ENCODE measurements at regions not wholly inside any gene's neighbourhood (a gene's known extent, or its start where the extent isn't known, plus 50 kb on each side); places are given as distances from the start of the nearest gene placed in this dataset.
"Not testable (repeated sequence)": the region's sequence is repeated elsewhere in the genome, so short reads cannot be mapped to it uniquely, and the experiment has no call there.

DNA sequence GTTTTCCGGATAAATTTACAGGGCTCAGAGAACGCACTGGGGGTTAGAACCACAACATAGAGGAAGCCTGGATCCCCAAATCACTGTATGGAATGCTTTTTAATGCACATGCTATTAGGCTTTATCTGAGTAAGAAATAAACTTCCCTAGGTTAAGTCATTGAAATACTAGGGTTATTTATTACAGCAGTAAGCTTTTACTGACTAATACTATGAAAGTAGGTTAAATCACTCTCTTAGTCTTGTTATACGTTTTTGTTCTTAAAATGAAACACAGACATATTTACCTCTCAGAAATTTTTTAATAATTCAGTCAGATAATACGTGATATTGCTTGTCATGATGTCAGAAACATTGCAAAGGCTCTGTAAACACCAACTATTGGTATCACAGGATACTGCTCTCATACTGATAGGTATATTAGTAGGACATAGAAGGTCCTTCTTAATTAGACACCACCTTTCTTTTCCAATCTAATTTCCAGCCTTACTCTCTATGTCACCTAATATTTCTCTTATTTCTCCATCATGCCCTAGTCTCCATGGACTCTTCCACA lies 162.7 kb upstream of the NYAP2 start:
- no peak for DNase-seq

DNA sequence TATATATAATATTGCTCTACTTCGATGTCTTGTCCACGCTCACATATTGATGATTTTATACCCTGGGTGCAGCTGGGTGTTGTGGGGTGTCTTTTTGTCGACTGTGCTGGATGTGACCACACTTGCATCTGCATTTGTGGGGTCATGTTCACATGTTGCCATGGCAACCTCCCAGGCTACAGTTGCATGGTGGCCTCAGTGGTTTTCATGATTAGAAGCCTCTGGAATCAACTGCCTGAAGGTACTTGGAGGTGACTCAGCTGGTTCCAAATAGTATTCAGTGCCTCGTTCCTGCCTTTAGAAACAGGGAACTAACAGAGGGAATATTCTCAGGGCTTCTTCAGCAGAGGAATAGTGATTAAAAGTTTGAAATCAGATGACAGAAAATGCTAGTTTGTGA lies 166.3 kb upstream of the NYAP2 start:
- peak; percentile 6 for DNase-seq

DNA sequence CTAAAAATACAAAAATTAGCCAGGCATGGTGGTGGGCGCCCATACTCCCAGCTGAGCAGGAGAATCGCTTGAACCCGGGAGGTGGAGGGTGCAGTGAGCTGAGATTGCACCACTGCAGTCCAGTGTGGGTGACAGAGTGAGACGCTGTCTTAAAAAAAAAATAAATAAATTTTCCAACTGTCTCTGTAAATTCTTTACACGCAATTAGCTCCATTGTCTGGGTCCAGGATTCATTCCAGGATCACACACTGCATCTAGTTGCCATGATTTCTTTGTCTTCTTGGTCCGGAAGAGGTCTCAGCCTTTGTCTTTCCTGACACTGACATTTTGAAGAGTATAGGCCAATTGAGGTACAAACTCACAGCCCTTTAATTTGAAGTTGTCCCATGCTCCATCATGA lies 167.6 kb upstream of the NYAP2 start:
- DNase-seq, result no peak

DNA sequence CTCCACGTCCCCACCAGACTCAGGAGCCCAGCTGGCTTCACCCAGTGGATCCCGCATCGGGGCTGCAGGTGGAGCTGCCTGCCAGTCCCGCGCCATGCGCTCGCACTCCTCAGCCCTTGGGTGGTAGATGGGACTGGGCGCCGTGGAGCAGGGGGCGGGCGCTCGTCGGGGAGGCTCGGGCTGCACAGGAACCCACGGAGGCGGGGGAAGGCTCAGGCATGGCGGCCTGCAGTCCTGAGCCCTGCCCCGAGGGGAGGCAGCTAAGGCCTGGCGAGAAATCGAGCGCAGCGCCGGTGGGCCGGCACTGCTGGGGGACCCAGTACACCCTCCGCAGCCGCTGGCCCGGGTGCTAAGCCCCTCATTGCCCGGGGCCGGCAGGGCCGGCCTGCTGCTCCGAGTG lies 170.2 kb upstream of the NYAP2 start:
- DNase-seq, result not testable (repeated sequence)

DNA sequence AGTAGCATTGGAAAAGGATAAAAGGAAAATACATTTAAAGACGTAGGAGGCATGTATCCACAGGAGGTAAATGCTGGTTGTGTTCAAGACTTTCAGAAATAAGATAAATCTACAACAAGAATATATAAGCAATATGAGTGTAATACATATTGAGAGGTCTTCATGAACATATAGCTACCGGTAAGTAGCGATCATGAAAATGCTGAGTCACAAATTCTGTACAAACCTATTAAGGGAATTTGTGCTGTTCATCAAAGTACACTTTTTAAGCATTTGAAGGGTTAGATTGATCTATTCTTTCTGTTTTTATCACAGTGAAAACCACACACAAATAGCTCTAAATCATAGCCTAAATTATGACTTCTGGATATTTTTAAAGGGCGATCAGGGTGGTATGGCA lies 173.1 kb upstream of the NYAP2 start:
- no peak for DNase-seq

DNA sequence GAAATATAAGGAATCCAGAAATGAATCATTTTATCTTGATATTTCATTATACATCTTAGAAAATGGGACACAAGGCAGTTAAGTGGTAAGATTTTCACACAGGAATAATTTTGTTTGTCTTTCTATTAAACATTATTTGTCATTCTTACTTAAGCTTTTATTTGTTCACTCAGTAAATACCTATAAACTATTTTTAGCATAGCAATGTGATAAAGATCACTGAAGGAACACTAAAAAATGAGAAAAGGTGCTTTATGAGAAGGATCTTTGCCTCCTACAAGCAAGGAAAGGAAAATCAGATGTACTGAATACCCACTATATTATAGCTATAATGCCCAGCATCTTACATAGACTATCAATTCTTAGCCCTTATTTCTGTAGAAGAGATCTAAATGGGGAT lies 176.2 kb upstream of the NYAP2 start:
- no peak for DNase-seq

DNA sequence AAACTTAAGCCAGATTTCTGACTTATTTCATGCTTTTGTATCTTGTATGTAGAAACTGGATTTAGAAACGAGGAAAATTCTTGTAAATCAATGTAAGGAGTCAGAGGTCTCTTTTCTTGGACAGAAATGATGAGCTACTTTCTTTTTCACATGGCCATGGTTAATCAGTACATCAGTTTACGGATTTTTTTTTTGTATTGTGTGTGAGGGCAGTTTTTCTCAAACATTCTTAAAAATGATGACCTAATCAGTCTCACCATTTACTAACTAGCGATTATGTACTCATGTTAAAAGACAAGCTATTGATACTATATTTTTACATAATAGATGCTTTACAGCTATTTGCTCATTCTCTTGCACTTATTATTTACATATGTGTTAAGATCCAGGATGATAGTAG lies 165.2 kb upstream of the DOCK10 start:
- DNase-seq, result no peak

DNA sequence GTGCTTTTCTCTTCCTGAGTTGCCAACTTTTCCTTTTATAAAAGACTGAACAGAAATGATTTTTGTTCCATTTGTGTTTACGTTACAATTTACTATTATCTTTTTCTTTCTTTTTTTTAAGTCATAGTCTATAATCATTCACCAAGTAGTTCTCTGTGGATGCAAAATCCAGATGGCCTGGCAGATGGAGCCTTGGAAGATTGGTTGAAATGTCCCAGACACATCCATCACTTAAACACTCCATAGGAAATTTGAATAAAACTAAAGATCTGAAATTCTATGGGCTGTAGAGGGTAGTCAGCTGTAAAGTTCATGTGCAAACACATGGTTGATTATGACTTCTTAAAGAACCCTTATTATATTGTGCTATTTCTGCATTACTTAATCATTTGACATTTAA lies 164.8 kb upstream of the DOCK10 start:
- DNase-seq, result no peak

DNA sequence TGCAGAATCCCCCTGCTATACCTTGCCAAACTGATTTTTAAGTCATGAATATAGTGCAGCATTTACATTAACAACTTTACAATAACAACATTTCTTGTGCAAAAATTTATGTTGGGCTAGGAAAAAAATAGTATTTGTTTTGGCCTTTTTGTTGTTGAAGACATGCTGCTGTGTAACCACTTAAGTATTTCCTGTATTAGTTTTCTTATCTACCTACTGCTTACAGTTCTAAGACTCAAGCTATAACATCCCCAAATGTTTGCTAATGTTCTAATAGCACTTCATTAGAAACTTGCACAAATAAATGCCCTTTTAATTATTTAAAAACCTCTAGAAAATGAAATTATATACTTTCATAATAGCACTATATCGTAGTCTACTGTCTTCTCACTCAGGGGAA lies 154.3 kb upstream of the DOCK10 start:
- no peak for DNase-seq

DNA sequence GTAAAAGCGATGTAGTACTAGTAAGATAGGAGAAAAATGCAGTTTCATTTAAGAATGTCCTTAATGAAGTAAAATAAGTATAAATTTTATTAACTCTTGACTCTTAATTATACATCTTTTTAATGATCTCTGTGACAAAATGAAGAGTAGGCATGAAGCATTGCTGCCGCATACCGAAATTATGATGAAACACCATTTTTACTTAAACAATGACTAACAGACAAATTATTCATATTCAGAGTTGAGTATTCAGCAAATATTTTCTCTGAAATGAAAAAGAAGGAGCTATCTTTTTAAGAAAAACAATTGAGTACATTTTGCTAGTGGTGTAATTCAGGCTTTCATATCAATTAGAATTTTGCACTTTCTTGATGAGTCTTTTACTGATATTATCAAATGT lies 150.6 kb upstream of the DOCK10 start:
- DNase-seq, result peak; percentile 2

DNA sequence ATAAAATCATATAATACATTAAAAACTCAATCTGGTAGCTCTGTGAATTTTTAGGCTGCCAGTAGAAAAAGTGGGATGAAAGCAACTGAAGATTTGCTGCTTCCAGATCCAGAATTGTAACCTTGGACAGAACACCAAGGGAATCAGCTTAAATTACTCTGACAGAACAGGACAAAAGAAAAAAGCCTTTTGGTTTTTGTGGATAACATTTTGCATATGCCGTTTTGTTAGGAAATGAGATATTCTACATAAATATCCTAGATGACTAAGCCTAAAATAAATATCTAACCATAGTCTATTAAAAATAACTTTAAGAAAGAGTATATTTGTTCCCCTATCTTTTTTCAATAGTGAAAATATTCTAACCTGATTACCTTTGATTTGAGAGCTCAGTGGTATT lies 148.7 kb upstream of the DOCK10 start:
- no peak for DNase-seq

DNA sequence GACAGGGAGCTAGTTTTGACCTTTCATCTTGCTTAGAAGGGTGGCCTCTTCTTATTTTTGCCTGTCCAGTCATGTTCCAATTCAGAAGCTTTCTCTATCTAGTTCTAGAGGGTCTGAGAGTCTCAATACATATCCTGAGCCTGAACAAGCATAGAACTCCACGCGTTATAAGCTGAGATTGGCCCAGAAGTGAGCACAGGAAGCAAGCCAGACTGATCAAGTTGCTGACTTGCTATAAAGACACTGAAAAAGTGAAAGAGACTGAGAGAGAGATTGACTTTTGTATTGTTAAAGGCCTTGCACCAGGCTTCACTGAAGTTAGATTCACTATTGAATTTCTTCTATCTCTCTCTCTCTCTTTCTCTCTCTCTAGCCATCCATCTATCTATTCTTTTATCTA lies 142.7 kb upstream of the DOCK10 start:
- DNase-seq, result no peak

DNA sequence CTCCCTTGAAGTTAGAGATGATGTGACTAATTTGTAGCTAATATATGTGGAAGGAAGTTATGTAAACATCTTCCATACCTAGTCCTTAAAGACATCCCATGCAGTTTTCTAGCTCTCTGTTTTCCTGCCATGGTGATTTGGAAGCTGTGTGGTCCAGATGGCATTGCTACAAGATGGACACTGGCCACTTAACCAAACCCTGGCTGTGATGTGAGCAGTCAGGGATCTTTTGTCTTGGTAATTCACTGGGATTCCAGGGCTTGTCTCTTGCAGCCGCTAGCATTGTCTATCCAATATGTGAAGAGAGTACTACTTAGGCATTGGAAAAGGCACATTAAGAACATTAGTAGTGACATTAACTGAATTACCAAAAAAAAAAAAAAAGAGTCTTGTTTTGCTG lies 139.9 kb upstream of the DOCK10 start:
- DNase-seq, result no peak

DNA sequence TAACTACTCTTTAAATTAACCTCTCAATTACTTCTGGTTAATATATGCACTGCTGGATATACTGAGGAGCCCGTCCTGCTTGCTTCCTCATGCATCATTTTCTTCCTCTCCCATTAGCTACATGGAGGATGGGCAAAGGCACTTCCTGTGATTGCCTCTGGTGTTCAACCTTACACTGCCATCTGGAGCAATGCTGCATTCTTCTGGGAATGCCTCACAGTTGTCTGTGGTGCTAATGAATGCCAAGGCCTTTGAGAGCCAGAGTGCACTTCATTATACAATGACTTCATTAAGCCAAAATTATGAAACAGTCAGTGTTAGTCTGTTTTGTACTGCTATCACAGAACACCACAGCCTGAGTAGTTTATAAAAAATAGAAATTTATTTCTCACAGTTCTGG lies 134.8 kb upstream of the DOCK10 start:
- DNase-seq, result no peak

DNA sequence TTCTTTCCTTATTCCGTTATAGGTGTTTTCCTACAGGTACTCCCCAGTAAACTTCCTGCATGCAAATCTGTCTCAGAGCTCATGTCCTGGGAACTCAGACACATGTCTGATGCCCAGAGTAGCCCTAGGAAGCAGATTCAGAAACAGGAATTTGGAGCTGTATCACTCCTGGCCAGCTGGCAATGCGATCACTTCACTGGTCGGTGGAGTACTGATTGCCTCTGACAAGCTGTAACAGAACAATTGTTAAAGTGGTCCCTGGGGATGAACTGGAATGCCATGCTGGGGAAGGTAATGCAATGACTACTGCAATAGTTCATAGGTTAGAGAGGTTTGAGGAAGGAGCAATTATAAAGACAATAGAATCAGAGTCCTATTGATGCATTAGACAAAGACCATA lies 131.6 kb upstream of the DOCK10 start:
- DNase-seq, result no peak

DNA sequence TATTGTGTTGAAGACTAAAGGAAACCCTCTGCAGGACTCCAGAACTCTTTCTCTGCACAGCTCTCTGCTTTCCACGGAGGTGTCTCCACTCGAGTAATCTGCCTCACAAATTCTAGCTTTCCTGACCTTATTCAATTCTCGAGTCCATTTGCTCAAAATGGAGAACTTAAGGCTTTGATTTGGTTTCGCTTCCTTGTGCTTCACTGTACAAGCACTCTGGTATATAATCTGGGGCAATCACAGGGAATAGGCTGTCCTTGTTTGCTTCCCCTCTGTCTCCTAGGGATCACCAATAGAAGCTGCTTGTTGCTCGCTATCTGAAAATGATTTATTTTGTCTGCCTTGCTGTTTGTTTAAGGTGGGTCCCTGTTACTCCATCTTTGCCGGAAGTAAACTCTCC lies 129.1 kb upstream of the DOCK10 start:
- DNase-seq, result no peak

DNA sequence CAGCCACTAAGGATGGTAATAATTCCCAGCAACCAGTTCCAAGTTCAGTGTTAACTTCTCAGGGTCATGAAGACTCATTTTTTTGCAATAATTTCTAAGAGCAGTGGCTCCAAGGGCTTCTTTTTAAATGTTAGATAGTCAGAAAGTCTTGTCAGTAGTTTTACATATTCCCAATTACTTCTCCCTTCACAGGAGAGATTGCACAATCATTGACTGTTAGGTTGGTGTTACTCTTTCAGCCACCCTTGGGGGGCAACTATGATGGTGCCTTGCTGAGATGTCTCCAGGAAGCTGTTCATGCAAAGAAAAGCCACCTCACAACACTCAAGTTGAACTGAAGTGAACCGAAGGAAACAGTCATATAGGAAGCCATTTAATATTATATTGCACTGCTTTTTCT lies 127.9 kb upstream of the DOCK10 start:
- no peak for DNase-seq

DNA sequence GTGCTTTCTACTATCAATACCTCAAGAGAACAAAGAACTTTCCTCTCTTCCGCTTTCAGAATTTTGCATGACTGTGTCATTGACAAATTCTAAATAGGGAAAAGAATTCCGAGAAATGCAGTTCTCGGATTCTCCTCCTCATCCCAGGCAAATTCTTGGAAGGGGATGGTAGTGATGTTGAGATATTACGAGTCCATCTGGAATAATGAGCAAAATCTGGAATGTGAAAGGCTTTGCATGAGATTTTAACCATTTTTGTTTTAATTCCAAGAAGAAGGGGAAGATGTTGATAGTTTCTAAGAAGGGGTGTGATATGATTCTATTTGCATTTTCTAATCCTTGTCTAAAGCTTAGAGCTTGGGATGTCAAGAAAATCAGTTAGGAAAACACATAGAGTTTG lies 127.1 kb upstream of the DOCK10 start:
- DNase-seq, result no peak

DNA sequence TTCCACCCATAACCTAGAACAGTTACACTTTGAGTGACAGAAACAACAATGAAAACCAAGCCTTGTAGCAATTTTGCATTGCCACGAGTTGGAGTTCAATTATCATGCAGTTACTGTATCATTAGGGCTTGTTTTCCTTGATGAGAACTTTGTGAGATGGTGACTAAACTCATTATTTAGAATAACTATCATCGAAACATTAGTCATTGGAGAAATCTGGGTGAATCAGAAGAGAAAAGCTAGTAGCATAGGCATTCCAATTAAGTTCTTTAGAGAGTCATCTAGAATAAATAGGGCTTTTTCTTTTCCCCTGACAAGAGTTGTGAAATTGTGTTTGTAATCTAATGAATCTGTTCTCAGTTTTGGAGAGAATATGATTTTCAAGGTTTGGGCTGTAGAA lies 122.8 kb upstream of the DOCK10 start:
- no peak for DNase-seq

DNA sequence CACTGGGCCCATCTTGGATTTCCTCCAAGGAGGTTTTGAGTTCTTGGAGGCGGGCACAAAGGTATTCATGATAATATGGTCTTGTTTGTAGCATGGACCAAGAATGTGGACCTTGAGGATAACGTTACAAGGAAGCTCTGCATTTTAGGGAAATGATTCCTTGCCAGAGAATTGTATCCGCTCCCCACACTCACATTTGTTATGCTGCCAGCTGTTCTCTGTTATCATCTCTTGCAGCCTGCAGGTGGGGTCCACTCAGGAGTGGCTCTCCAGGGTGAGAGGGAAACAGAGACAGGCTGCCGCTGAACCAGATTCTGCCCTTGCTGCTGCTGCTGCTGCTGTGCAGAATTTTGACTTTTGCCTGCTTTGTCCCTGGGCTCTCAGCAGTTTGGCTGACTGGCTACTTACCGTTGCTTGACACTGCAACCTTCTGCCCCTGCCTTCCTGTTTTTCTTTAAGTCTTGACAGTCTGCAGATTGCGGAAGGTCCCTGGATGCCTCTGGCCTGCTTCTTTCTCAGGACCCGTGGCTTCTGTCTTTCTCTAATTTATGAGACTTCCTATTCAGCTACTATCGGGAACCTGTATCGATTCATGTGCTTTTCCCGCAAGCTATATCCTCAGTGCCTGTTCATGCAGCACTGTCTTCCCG lies 122.3 kb upstream of the DOCK10 start:
- DNase-seq, result no peak

DNA sequence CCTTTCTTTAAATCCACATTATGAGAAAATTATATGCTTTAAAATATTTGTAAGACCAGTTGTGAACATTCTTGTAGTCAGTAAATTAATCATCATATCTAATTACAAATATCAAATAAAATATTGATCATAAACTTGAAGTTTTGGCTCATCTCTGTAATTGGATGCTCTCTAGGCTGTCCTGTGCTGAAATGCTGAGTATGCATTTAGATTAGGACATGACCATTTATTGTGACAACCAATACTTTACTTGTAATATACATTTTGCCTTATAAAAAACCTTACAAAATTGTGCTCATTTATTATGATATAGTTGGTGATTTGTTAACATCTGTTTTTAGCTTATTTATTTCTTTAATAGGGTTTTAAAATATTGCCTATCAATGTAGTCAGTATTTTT lies 116.1 kb upstream of the DOCK10 start:
- DNase-seq, result no peak

DNA sequence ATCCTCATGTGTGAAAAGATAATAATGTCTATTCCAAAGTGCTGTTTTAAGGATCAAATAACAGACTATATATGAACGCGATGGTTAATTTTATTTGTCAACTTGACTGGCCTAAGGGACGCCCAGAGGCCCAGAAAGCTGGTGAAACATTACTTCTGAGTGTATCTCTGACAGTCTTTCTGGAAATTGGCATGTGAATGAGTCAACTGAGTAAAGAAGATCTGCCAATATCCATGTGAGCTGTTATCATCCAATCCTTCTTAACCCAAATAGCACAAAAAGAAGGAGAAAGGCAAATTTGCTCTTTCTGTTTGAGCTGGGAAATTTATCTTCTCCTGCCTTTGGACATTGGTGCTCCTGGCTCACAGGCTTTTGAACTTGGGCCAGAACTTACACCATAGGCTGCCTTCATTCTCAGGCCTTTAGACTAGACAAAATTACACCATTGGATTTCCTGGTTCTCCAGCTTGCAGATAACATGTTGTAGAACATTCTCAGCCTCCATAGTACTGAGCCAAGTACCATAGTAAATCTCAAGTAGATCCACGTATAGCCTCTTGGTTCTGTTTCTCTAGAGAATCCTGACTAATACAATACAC lies 114.7 kb upstream of the DOCK10 start:
- DNase-seq, result no peak

DNA sequence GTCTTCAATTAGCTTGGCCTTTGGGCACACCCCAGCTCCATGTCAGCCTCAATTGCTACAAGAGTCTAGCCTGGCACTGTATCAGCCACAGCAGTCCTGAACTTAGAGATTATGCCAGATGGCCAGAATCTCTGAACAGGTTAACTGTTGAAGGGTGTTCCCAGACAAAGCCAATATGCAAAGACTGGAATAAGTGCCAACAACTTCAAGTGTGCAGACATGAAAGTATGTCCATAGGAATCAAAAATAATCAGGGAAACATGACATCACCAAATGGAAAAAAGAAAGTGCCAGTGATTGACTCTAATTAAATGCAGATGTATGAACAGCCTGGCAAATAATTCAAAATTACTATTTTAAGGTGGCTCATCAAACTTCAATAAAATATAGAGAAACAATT lies 98.5 kb upstream of the DOCK10 start:
- no peak for DNase-seq

DNA sequence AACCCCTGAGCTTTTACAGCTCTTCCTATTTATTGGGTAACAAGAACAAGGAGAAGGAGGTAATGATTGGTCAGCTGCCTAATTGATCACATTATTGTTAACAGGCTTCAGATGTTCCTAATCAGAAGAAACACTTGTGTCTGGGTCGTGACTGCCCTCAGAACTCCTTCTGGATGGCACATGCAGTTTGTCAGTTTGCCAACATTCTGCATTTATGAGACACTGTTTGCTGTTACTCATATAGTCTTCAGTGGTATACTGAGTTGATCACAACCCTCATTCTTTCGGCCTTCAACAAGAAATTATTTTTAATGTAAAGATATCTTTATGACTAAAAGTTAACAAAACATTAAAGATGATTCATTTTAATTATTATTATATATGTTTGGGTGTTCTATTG lies 95.7 kb upstream of the DOCK10 start:
- no peak for DNase-seq

DNA sequence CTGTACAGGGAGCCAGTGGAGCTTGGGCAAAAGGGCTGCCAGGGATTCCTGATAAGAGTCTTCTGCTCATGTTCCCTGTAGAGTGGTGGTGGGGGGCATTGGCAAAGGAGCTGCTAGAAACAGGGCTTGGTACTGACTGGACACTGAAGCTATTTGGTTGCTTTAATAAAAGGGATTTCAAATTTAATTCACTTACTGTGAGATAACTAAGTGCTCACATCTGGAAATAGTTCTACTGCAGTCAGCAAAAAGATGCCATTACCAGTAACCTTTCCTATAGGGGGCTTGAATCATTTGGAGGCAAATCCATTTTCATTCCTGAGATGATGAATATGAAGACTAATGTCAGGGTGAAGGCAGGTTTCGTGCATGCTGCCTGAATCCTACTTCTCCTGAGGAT lies 94.3 kb upstream of the DOCK10 start:
- no peak for DNase-seq
